Dedifferentiated amniotic fluid mesenchymal stem cell (primary cell): ENCODE measurements at regions not wholly inside any gene's neighbourhood (a gene's known extent, or its start where the extent isn't known, plus 50 kb on each side); places are given as distances from the start of the nearest gene placed in this dataset.

ENCODE experiments used
- DNase-seq: peaks from one replicate; pipeline ENCODE4 v3.0.0-alpha.2; 2016; ENCODE audit errors: extremely low spot score

DNA sequence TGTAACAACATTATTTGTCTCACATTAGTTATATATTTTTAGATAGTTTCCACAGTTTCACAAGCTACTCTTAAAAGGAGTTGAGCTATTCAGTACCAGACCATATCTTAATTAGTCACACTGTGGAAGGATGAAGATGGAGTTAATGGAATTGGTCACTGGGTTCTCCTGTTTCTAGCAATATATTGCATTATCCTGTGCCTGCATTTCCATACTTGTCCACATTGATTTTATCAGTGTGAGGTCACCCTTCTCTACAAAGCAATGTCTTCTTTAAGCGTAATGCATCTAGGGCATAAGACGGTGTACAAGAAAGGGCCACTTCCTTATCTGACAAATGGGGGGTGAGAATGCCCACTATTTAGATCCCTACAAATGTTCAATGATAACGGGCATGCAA, 216.8 kb upstream of the TANK start:
- DNase-seq = no peak

GRCh38 chr2:160952464-160953254, 207.6 kb upstream of the TANK start:
- DNase-seq = no peak

DNA sequence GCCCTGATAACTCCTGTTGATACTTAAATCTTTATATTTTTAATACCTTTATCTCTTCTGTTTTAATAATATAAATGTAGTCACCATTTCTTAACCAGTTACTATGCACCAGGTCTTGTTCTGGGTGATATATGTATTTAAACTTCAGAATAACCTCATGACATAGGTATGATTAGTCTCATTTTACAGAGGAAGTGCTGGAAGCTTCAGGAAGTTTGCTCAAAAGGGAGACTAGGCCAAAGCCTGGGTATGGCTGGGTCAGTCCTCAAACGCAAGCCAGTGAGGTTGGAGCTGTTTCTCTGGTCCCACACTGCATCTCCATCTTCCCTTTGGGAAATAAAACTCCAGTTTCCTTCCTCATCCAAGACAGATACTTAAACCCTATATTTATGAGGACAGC, 204.7 kb upstream of the TANK start:
- DNase-seq = no peak

- peak; percentile 35 for DNase-seq
Observed at GRCh38 chr2:160956243-160956802, 203.9 kb upstream of the TANK start.

DNA sequence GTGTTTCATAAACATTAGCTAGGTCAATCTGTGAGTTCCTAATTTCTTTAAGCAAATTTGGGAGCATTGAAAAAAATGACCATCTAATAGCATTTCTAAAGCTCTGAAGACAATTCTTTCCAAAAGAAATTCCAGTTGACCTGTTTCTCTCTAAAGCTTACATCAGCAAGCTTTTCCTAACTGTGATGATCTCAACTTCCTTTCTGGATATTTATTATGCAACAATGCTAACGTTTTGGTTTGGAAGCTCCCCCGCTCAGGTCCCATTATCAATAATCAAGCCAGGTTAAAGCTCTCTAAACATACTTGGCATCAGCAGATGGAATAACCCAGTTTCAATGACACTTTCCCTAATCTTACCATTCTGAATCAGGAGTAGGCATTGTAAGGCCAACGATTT, 196.3 kb upstream of the TANK start:
- DNase-seq = no peak

DNA sequence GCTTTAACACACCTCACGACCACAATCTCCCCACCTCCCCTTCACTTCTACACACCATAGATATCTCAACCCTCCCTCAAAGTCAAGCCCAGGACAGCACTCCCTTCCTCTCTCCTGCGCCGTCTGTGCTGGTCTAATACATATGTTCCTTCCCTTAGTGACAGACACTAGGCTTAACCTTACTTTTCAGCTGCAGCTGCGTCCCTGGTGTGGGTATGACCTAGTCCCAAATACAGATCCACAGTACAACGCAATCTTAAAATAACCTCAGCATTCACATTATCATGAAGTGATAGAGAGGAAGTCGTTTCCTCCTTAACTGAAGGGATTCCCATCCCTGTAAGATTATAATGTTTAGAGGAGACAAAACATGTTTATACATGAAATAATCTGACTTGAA, 192.7 kb upstream of the TANK start:
- no peak for DNase-seq

GRCh38 chr2:160968183-160968582, 192.0 kb upstream of the TANK start:
- peak; percentile 46 for DNase-seq

DNA sequence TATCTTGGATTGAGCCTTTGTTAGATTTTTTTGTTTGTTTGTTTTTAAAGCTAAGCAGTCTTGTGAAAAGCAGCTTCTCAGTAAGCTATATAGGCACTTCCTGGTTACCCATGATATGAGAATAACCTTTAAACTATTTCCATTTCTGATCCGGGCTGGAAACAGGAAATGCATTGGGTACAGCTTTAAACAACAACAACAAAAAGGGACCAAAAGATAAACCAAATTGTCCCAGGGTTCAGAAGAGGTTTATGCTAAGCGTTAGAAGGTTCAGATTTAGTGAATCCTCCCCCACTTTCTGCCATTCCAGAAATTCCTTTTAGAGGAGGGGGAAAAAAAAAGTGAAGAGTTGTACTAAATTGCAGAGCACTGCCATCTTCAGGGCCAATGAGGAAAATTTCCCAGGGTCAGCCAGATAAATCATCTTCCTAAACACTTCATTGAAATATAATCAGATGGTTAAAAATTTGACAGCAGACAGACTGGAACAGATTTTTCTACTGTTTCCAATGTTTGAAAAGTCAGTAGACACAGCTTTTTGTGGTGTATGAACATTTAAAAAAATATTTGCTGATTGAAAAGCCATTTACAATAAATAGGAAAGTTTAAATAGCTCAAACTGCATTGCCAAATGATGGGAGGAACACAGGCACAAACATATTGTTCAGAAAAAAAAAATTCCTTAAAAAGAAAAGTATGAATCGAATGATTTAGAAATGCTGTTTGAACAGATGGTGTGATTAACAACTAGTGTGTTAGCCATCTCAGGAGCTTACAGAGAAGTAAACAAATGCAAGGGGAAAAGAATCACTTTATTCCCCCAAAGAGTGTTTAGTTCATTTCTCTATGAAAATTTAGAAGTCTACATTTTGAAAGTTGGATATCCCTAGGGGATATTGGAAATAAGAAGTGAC, 189.9 kb upstream of the TANK start:
- DNase-seq = peak; percentile 92

- DNase-seq = no peak
Observed at GRCh38 chr2:160973991-160974390, 186.2 kb upstream of the TANK start.

DNA sequence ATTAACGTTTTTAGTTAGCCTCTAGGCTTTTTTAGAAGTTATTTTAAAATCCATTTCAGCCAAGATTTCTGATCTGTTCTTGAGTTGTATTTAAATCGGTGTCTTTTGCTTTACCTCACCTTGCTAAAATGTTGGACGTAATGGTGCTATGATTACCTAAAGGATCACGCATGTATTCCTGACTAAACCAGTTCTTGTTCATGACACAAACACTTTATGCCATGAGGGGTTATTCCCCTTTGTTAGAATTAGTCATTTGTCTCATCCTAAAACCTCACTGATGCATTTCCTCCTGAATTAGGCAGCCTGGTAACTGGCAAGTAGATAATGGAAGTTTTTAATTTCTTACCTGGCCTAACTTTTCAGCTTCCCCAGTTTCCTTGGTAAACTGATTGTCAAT, 185.4 kb upstream of the TANK start:
- DNase-seq = no peak

- no peak for DNase-seq
Observed at GRCh38 chr2:160976797-160977196, 183.4 kb upstream of the TANK start.

DNA sequence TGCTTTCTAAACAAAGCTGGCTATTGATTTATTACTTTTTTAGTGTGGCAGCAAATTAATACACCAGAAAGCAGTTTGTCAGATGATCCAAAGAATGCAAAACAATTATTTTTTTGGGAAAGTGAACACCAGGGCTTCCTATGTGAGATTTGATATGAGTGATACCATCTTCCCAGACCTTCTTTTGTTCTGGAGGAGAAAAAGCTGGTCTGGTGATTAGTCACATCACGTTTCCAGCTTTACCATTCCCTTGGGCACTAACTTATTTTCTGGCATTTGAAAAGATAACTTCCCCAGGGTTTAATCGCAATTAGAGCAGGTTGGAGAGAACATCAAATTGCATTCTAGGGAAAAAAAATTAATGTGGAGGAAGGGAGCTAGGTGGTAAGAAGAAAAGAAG, 182.9 kb upstream of the TANK start:
- peak; percentile 13 for DNase-seq

DNA sequence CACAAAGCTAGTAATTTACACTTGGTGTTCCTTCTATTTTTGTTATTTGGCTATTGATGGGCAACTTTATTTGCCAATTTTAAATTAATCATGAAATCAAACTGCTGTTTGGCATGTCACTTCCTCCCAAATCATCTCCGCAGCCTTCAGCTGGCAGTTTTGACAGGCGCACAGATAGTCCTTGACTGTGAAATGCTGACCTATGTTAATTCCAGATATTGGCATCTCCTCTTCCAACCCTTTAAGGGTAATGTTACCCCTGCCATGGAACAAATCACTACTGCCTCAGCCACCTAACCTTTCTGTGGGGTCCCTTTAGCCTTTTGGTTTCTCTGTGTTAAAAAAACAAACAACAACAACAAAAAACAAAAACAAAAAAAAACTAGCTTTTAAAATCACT, 182.4 kb upstream of the TANK start:
- DNase-seq = no peak

DNA sequence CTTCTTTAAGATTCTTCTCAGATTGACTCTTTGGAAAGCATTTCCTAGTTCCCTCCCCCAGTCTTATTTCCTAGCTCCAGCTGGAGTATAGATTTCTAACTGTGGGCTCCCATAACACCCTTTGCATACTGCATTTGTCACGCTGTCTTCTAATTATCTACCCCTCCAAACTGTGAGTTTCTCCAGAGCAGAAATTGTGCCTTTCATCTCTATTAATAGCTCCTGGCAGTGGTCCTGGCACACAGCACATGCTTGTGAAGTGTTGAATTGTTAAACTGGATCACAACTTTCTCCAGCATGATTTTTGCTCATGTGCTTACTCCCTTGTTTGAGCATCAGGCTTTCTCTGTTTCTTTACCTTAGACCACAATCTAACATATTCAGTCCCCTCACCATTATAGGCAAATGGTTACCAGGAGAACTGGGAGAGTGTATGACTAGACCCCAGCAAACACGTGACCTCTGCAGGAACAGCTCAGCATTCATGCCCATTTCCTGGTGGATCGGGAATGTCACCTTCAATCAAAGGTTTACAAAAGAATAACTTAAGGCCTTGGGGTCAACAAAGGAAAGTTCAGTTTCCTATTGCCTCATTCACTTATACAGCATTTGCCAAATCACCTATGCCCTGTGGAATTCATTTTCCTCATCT, 175.7 kb upstream of the TANK start:
- no peak for DNase-seq

DNA sequence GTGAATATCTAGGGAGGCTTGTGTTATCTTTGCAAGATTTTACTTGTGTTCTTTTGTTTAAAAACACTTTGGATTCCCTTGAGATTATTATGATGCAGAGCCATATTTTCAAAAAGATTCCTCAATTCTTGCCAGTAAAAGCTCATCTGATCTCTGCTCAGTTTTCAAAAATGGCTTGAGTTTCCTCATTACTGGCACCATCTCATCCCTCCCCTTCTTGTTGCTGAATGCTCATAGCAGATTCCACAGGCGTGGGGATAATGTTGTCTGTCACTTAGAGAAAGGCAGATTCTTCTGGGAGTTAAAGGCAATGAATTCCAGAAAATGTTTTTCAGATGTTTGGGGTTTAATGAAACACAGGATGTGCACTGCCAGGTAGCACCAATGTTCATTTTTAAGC, 170.4 kb upstream of the TANK start:
- DNase-seq = no peak

GRCh38 chr2:160993654-160994061, 166.6 kb upstream of the TANK start:
- DNase-seq = no peak

DNA sequence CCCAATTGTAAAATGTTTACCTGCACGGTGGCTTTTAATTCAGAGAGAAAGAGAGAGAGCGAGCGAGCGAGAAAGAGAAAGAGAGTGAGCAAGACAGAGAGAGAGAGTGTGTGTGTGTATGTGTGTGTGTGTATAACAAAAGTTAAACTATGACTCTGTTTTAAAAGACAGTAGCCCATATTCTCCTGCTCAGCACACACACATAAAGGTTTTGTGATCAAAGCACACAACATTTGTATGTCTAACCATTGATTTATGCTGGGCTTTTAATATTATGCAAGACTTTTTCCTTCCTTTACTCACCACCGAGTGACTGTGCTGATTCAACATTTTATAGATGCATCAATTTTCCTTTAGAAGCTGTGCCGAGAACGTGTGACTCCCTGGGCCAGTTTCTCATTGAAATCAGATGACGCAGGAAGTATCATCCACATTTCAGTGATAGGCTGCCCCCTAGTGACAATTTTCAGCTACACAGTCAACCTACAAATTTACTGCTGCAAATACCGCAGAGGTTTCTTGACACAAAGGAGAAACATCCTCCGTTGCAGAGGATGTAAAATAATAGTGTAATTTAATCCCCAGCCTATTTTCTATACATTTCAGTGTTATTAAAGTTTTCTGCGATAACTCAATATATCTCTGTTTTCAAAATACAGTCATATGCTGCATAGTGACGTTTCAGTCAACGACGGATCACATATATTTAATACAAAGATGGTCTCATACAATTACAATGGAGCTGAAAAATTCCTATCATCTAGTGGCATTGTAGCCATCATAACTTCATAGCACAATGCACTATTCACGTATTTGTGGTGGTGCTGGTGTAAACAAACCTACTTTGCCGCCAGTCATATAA, 165.9 kb upstream of the TANK start:
- DNase-seq = peak; percentile 92

DNA sequence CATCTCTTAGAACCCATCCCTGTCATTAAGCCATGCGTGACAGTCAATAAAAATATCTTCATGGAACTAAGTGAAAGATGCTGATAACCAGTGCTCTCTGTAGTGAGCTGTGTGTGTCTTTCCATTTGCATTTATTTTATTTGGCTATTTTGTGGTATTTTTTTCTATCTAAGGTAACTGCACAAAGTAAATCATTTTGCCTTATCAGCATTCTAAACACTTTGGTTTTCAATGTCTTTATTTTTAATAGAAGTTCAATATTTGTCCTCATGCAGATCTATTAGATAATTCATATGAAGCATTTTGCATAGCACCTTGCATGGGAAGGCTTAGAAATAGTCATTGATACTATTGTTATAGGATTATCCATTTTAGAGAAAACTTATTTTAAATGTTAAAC, 163.6 kb upstream of the TANK start:
- no peak for DNase-seq

DNA sequence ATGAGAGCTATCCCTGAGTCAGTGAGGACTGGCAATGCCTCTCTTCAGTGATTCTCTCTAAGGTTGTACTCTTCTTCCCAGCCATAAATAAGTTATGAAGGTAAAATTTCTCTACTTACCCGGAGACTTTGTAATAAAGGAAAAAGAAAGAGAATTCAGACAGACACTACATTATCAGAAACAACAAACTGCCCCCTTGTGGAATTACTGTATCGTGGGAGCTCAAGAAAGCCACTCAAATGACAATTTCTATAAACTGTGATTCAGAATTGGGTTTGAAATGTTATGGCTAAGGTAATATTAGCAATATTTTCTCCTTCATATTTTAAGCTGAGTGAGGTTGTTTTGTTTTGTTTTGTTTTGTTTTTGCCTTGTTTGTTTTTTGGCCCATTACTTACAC, 155.8 kb upstream of the TANK start:
- no peak for DNase-seq

- DNase-seq = no peak
Observed at GRCh38 chr2:161005170-161005569, 155.1 kb upstream of the TANK start.

DNA sequence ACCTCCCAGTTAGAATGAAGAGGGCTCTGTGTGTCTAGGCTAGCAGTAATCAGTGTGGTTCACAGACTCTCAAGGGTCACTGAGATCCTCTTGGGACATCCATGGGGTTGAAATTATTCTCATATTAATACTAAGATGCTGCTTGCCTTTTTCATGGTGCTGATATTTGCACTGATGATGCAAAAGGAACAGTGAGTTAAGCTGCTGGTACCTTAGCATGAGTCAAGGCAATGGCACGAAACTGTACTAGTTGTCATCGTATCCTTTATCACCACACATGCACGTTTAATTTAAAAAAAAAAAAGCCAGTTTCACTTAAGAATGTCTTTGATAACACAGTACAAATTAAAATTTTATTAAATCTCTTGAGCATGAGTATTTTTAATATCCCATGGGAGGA, 151.9 kb upstream of the TANK start:
- DNase-seq = no peak
